SHP77 (cell line): ENCODE measurements at regions not wholly inside any gene's neighbourhood (a gene's known extent, or its start where the extent isn't known, plus 50 kb on each side); places are given as distances from the start of the nearest gene placed in this dataset.

Source experiments
- DNase-seq, 2 experiments: peaks; one replicate each; lab custom pipeline; 2025; lab: John Stamatoyannopoulos, UW

DNA sequence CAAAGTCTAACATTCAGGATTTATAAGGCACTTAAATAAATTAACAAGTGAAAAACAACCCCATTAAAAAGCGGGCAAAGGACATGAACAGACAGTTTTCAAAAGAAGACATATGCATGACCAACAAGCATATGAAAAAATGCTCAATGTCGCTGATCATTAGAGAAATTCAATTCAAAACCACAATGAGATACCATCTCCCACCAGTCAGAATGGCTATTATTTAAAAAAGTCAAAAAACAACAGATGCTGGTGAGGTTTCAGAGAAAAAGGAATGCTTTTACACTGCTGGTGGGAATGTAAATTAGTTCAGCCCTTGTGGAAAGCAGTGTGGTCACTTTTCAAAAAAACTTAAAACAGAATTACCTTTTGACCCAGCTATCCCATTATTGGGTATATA lies 60.7 kb upstream of the BDKRB2 start:
- DNase-seq = no peak

GRCh38 chr14:96145116-96145864 lies 59.3 kb upstream of the BDKRB2 start:
- no peak for DNase-seq

DNA sequence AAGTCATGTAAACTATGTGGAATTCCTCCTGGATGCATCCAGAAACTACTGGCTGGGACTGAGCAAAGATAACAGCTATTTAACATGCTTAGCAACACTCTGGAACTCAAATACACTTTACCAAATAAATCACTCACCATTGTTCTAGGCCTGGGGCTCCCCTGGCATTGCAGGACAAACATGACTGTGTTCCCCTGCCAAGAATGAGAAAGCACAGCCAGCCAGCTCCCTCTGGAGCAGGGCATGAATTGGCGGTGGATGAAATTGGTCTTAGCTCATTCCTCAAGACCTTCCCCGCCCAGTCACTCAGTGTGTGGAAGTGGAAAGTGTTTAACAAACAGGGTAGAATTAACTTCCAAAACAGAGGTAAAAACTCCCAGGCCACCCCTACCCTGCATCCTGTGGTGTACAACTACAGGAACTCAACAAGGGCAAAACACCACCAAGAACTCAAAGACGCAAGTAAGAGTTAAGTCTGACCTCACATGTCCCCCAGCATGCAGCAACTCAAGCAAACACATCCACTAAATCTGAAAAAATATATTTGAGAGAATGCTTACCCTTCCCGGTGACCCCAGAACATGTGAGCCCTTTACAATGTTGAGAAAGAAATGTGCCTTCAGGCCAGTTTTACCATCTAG lies 58.4 kb upstream of the BDKRB2 start:
- DNase-seq = no peak

GRCh38 chr14:96148631-96149030 lies 56.0 kb upstream of the BDKRB2 start:
- DNase-seq = peak; percentile 10 to 44

DNA sequence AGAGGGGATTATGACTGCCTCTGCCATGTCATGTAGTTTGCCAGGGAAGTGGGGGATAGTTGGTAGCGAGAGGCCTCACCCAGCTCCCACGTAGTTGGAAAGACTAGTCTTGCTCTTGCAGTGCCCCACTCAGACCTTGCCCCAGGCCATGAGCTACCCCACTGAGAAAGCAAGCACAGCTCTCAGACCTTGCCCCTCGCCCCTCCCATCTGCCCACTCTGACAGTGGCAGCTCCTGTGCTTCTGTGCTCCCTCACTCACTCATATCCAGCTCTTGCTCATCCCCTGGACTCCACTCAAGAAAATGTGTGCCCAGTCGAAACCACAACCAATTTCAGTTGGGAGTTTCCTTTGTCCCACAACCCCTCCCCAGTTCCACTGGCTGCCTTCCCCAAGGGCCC lies 55.5 kb upstream of the BDKRB2 start:
- no peak for DNase-seq

DNA sequence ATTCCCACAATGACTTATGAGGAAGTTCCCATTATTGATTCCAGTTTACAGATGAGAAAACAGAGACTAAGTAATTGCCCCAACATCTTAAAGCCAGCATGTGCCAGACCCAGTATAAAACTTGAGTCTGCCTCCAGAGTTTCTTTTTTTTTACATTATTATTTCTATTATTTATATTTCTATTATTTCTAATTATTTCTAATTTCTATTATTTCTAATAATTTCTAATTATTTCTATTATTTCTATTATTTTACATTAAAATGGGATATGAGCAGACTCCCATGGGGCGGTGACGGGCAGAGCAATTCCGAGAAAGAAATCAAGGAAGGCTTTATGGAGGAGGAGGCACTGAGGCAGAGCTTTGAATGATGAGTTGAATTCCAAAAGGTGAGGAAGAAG lies 54.4 kb upstream of the BDKRB2 start:
- DNase-seq = no peak

GRCh38 chr14:96151242-96151641 lies 53.4 kb upstream of the BDKRB2 start:
- no peak for DNase-seq

DNA sequence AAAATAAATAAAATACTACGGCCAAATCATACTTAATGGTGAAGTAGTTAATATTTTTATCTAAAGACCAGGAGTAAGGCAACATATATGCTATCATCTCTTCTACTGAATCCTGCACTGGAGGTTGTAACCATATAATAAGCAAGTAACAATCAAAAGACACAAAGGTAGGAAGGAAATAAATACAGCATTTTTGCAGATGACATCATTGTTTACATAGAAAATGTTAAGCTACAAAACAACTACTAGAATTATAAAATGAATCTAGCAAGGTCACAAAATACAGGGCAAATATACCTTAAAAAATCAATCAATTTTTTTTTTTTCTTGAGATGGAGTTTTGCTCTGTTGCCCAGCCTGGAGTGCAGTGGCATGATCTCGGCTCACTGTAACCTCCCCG lies 51.6 kb upstream of the BDKRB2 start:
- no peak for DNase-seq
